WERI-Rb-1 (cell line): ENCODE measurements at regions not wholly inside any gene's neighbourhood (a gene's known extent, or its start where the extent isn't known, plus 50 kb on each side); places are given as distances from the start of the nearest gene placed in this dataset.

ENCODE experiments used
- DNase-seq: peaks from one replicate; pipeline ENCODE4 v3.0.0-alpha.2; 2020
- H3K27ac ChIP-seq: fragments of 250-450 bp; sonication (Bioruptor Pico); 2 replicates; pipeline ENCODE4 v1.5.1; 2020; ENCODE audit warnings: mild to moderate bottlenecking, moderate library complexity
- H3K27me3 ChIP-seq: fragments of 250-450 bp; sonication (Bioruptor Pico); 2 replicates; pipeline ENCODE4 v1.5.1; 2021; ENCODE audit warnings: mild to moderate bottlenecking, low read depth, moderate library complexity; ENCODE audit not compliant: insufficient read depth, severe bottlenecking
- H3K36me3 ChIP-seq: fragments of 250-450 bp; sonication (Bioruptor Pico); 2 replicates; pipeline ENCODE4 v1.5.1; 2020; ENCODE audit warnings: mild to moderate bottlenecking, moderate library complexity
- H3K4me3 ChIP-seq: 2 replicates; pipeline ENCODE4 v1.5.1; 2011; ENCODE audit warnings: low read depth, mild to moderate bottlenecking, control low read depth, low read length
- H3K9me3 ChIP-seq: fragments of 250-450 bp; sonication (Bioruptor Pico); 2 replicates; pipeline ENCODE4 v1.5.1; 2021; ENCODE audit warnings: mild to moderate bottlenecking, moderate library complexity; ENCODE audit not compliant: severe bottlenecking
- TF ChIP-seq, protein P1 (sequence below): IDR thresholded peaks from 2 replicates; pipeline ENCODE4 v1.5.1; 2011; ENCODE audit warnings: low read depth, mild to moderate bottlenecking, control low read depth, inconsistent platforms, low read length

- no peak overlapping the region for H3K4me3 ChIP-seq
- TF ChIP-seq, protein P1, sequence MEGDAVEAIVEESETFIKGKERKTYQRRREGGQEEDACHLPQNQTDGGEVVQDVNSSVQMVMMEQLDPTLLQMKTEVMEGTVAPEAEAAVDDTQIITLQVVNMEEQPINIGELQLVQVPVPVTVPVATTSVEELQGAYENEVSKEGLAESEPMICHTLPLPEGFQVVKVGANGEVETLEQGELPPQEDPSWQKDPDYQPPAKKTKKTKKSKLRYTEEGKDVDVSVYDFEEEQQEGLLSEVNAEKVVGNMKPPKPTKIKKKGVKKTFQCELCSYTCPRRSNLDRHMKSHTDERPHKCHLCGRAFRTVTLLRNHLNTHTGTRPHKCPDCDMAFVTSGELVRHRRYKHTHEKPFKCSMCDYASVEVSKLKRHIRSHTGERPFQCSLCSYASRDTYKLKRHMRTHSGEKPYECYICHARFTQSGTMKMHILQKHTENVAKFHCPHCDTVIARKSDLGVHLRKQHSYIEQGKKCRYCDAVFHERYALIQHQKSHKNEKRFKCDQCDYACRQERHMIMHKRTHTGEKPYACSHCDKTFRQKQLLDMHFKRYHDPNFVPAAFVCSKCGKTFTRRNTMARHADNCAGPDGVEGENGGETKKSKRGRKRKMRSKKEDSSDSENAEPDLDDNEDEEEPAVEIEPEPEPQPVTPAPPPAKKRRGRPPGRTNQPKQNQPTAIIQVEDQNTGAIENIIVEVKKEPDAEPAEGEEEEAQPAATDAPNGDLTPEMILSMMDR, result no peak
- no peak for DNase-seq
- H3K27ac ChIP-seq, result no peak overlapping the region
- H3K9me3 ChIP-seq, result no peaks in the 10 kb centered on the region
- H3K36me3 ChIP-seq, result no peaks in the 10 kb centered on the region
- peaks cover 19% of the 10 kb centered on the region for H3K27me3 ChIP-seq
Observed at GRCh38 chr10:117638664-117639200, 96.2 kb downstream of the EMX2 start.

DNA sequence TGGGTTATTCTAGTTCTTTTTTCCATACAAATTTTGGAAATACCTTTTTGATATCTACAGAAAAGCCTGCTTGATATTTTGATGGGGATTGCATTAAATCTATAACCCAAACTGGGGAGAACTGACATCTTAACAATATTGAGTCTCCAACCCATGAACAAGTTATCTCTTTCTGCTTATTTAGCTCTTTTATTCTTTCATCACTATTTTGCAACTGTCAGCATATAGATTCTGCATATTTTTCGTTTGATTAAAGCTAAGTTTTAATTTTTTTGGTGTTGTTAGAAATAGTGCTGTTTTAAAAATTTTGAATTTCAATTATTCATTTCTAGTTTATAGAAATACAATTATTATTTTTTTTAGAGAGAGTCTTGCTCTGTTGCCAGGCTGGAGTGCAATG is 97.9 kb downstream of the EMX2 start:
- no peak overlapping the region for H3K27ac ChIP-seq

GRCh38 chr10:117646718-117647117 is 104.2 kb downstream of the EMX2 start:
- Histone ChIP-seq H3K9me3 (peaks cover 3% of the 10 kb centered on the region), H3K27ac (no peak overlapping the region), H3K4me3 (no peak overlapping the region), H3K36me3 (no peaks in the 10 kb centered on the region), H3K27me3 (peaks cover 30% of the 10 kb centered on the region)
- no peak for DNase-seq
- TF ChIP-seq, protein P1, result no peak

More for the DNA sequence above, 97.9 kb downstream of the EMX2 start:
- TF ChIP-seq, protein P1, result no peak
- H3K9me3 ChIP-seq, result no peaks in the 10 kb centered on the region
- no peak for DNase-seq
- H3K27me3 ChIP-seq, result peaks cover 16% of the 10 kb centered on the region
- no peaks in the 10 kb centered on the region for H3K36me3 ChIP-seq
- H3K4me3 ChIP-seq, result no peak overlapping the region

- peaks cover 3% of the 10 kb centered on the region for H3K9me3 ChIP-seq
- TF ChIP-seq, protein P1, result no peak
- peaks cover 30% of the 10 kb centered on the region for H3K27me3 ChIP-seq
- no peaks in the 10 kb centered on the region for H3K36me3 ChIP-seq
- no peak overlapping the region for H3K27ac ChIP-seq
- no peak overlapping the region for H3K4me3 ChIP-seq
- no peak for DNase-seq
Observed at GRCh38 chr10:117647306-117647705, 104.8 kb downstream of the EMX2 start.

- Histone ChIP-seq H3K27me3 (peaks cover 22% of the 10 kb centered on the region), H3K27ac (no peak overlapping the region), H3K36me3 (no peaks in the 10 kb centered on the region), H3K9me3 (peaks cover 6% of the 10 kb centered on the region), H3K4me3 (no peak overlapping the region)
- TF ChIP-seq, protein P1, result no peak
- DNase-seq, result no peak
Observed at GRCh38 chr10:117651121-117651520, 108.6 kb downstream of the EMX2 start.
